H9 (cell line): ENCODE measurements at regions not wholly inside any gene's neighbourhood (a gene's known extent, or its start where the extent isn't known, plus 50 kb on each side); places are given as distances from the start of the nearest gene placed in this dataset.

ENCODE experiments used
- DNase-seq: peaks from one replicate; pipeline ENCODE4 v3.0.0-alpha.2; 2017
- H2AFZ ChIP-seq: one replicate; pipeline ENCODE4 v1.6.1; 2013; ENCODE audit warnings: mild to moderate bottlenecking, low read length, control low read depth, moderate library complexity
- H2AK5ac ChIP-seq: 2 replicates; pipeline ENCODE4 v1.6.1; 2013; ENCODE audit warnings: low read length, control low read depth, mixed read lengths; ENCODE audit not compliant: insufficient read length
- H2BK120ac ChIP-seq: one replicate; pipeline ENCODE4 v1.6.1; 2013; ENCODE audit warnings: low read depth, mild to moderate bottlenecking, low read length, control low read depth, inconsistent platforms; ENCODE audit not compliant: poor library complexity, severe bottlenecking
- H2BK12ac ChIP-seq: 2 replicates; pipeline ENCODE4 v1.6.1; 2013; ENCODE audit warnings: low read length, control low read depth, mixed read lengths, low read depth; ENCODE audit not compliant: insufficient read length
- H2BK15ac ChIP-seq: 2 replicates; pipeline ENCODE4 v1.6.1; 2013; ENCODE audit warnings: low read depth, low read length, control low read depth
- H2BK20ac ChIP-seq: one replicate; pipeline ENCODE4 v1.6.1; 2013; ENCODE audit warnings: low read depth, mild to moderate bottlenecking, low read length, control low read depth, inconsistent platforms; ENCODE audit not compliant: poor library complexity, severe bottlenecking
- H2BK5ac ChIP-seq: 2 replicates; pipeline ENCODE4 v1.6.1; 2013; ENCODE audit warnings: low read length, control low read depth, mixed read lengths; ENCODE audit not compliant: insufficient read length
- H3K14ac ChIP-seq: 2 replicates; pipeline ENCODE4 v1.6.1; 2013; ENCODE audit warnings: low read length, control low read depth; ENCODE audit not compliant: insufficient read depth
- H3K18ac ChIP-seq: 2 replicates; pipeline ENCODE4 v1.6.1; 2013; ENCODE audit warnings: low read depth, mild to moderate bottlenecking, mixed read lengths, low read length, control low read depth; ENCODE audit not compliant: insufficient read length
- H3K23ac ChIP-seq: 2 replicates; pipeline ENCODE4 v1.6.1; 2013; ENCODE audit warnings: low read length, control low read depth, mixed read lengths, low read depth; ENCODE audit not compliant: insufficient read length
- H3K23me2 ChIP-seq: 2 replicates; pipeline ENCODE4 v1.6.1; 2013; ENCODE audit warnings: low read depth, mild to moderate bottlenecking, mixed read lengths, low read length, control low read depth; ENCODE audit not compliant: insufficient read length, poor library complexity, severe bottlenecking
- H3K27ac ChIP-seq: 2 replicates; pipeline ENCODE4 v1.5.1; 2013; ENCODE audit warnings: low read length, control low read depth, mixed read lengths, low read depth; ENCODE audit not compliant: insufficient read length
- H3K27me3 ChIP-seq: 2 replicates; pipeline ENCODE4 v1.6.1; 2013; ENCODE audit warnings: low read length, control low read depth, inconsistent platforms; ENCODE audit not compliant: insufficient read depth
- H3K4ac ChIP-seq: 2 replicates; pipeline ENCODE4 v1.6.1; 2013; ENCODE audit warnings: low read depth, mild to moderate bottlenecking, control low read depth, inconsistent platforms, low read length, moderate library complexity
- H3K4me1 ChIP-seq: 2 replicates; pipeline ENCODE4 v1.6.1; 2013; ENCODE audit warnings: low read length, control low read depth, inconsistent platforms; ENCODE audit not compliant: insufficient read depth
- H3K4me2 ChIP-seq: 2 replicates; pipeline ENCODE4 v1.6.1; 2013; ENCODE audit warnings: low read length, control low read depth, mixed read lengths; ENCODE audit not compliant: insufficient read length, insufficient read depth
- H3K56ac ChIP-seq: 2 replicates; pipeline ENCODE4 v1.6.1; 2013; ENCODE audit warnings: low read depth, mild to moderate bottlenecking, mixed read lengths, low read length, control low read depth; ENCODE audit not compliant: insufficient read length
- H3K79me1 ChIP-seq: 2 replicates; pipeline ENCODE4 v1.6.1; 2013; ENCODE audit warnings: low read depth, mild to moderate bottlenecking, moderate library complexity, low read length, control low read depth, inconsistent platforms; ENCODE audit not compliant: insufficient read depth, poor library complexity, severe bottlenecking
- H3K79me2 ChIP-seq: 2 replicates; pipeline ENCODE4 v1.6.1; 2013; ENCODE audit warnings: low read length, control low read depth, inconsistent platforms; ENCODE audit not compliant: insufficient read depth
- H3K9ac ChIP-seq: 2 replicates; pipeline ENCODE4 v1.6.1; 2013; ENCODE audit warnings: low read length, control low read depth, mixed read lengths; ENCODE audit not compliant: insufficient read length; ENCODE audit errors: extremely low read depth
- H3K9me3 ChIP-seq: one replicate; pipeline ENCODE4 v1.6.1; 2013; ENCODE audit warnings: low read depth, low read length, inconsistent platforms; ENCODE audit not compliant: control insufficient read depth
- H3T11ph ChIP-seq: one replicate; pipeline ENCODE4 v1.6.1; 2013; ENCODE audit warnings: mild to moderate bottlenecking, low read length, control low read depth, inconsistent platforms
- H4K20me1 ChIP-seq: one replicate; pipeline ENCODE4 v1.6.1; 2013; ENCODE audit not compliant: control insufficient read depth, insufficient read length, insufficient read depth
- H4K5ac ChIP-seq: 2 replicates; pipeline ENCODE4 v1.6.1; 2013; ENCODE audit warnings: low read depth, mild to moderate bottlenecking, mixed read lengths, low read length, control low read depth; ENCODE audit not compliant: insufficient read length
- H4K8ac ChIP-seq: replicated peaks from 2 replicates; pipeline ENCODE4 v1.6.1; 2013; ENCODE audit warnings: low read length, control low read depth, mixed read lengths, low read depth; ENCODE audit not compliant: insufficient read length
- H4K91ac ChIP-seq: 2 replicates; pipeline ENCODE4 v1.6.1; 2013; ENCODE audit warnings: low read depth, mild to moderate bottlenecking, moderate library complexity, mixed read lengths, low read length, control low read depth; ENCODE audit not compliant: insufficient read length
- H3K27ac Mint-ChIP-seq, 3 experiments: 2 replicates in 2 of 3; 3 replicates in 1 of 3; pipeline ENCODE4 v1.8.0; 2020 to 2021; ENCODE audit warnings: mixed read lengths in 3 of 3, mild to moderate bottlenecking in 1 of 3, moderate library complexity in 1 of 3
- H3K27me3 Mint-ChIP-seq: 2 replicates; pipeline ENCODE4 v1.8.0; 2021; ENCODE audit warnings: low read depth, mild to moderate bottlenecking, moderate library complexity, mixed read lengths
- H3K36me3 Mint-ChIP-seq, 3 experiments: 2 replicates in 2 of 3; 3 replicates in 1 of 3; pipeline ENCODE4 v1.8.0; 2020 to 2021; ENCODE audit warnings: low read depth in 3 of 3, mixed read lengths in 3 of 3; ENCODE audit not compliant: insufficient read depth in 1 of 3
- H3K4me1 Mint-ChIP-seq, 2 experiments: 2 replicates each; pipeline ENCODE4 v1.8.0; 2020; ENCODE audit warnings: mixed read lengths in 2 of 2
- H3K4me3 Mint-ChIP-seq, 2 experiments: 2 replicates in 1 of 2; 3 replicates in 1 of 2; pipeline ENCODE4 v1.8.0; 2020 to 2021; ENCODE audit warnings: mild to moderate bottlenecking in 2 of 2, mixed read lengths in 2 of 2, moderate library complexity in 1 of 2
- H3K9me3 Mint-ChIP-seq, 2 experiments: 2 replicates in 1 of 2; 3 replicates in 1 of 2; pipeline ENCODE4 v1.8.0; 2020; ENCODE audit warnings: mild to moderate bottlenecking in 2 of 2, mixed read lengths in 2 of 2, moderate library complexity in 1 of 2
- WGBS: extraction: QIAGEN DNeasy Blood & Tissue Kit; methylation state at CpG from one replicate; pipeline ENCODE4 v1.1.7; 2013; ENCODE audit warnings: missing lambda C conversion rate, low lambda C conversion rate, mixed read lengths; ENCODE audit not compliant: insufficient read length; ENCODE audit errors: extremely low coverage; 5-methylcytosine and 5-hydroxymethylcytosine counted together
- TF ChIP-seq, protein P1 (sequence below): fragments of 200-600 bp; sonication (generic); conservative IDR thresholded peaks from 3 replicates; pipeline ENCODE4 v1.8.0; 2021; ENCODE audit warnings: antibody characterized with exemption, mild to moderate bottlenecking

DNA sequence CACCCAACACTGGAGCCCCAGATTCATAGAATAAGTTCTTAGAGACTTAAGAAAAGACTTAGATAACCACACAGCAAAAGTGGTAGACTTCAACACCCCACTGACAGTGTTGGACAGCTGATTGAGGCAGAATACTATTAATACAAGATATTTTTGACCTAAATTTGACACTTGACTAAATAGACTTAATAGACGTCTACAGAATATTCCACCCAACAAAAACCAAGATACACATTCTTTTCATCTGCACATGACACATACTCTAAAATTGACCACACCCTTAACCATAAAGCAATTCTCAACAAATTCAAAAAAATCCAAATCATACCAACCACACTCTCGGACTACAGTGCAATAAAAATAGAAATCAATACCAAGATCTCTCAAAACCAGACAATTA is 179.8 kb upstream of the TPM1 start:
- WGBS, result 100% methylated on average over 1 of the region's 2 CpGs
- Mint-ChIP-seq H3K4me3 (no peak overlapping the region), H3K4me1 (peaks cover 11 to 12% of the 10 kb centered on the region in 2 experiments), H3K27ac (no peak overlapping the region), H3K9me3 (peaks cover 14 to 16% of the 10 kb centered on the region in 2 experiments; a peak in 4 of 5 replicates), H3K36me3 (peaks cover 7 to 23% (median 9%) of the 10 kb centered on the region in 3 experiments; a peak in 4 of 7 replicates), H3K27me3 (peaks cover 3% of the 10 kb centered on the region)
- Histone ChIP-seq H4K8ac (no peak overlapping the region), H2BK120ac (no peak overlapping the region), H2AFZ (no peak overlapping the region), H3K27me3 (no peaks in the 10 kb centered on the region), H3K79me1 (no peaks in the 10 kb centered on the region), H3K27ac (no peak overlapping the region), H2BK5ac (no peak overlapping the region), H3K9me3 (no peaks in the 10 kb centered on the region), H4K20me1 (no peaks in the 10 kb centered on the region), H3K4me1 (no peaks in the 10 kb centered on the region), H3K4ac (no peak overlapping the region), H2BK20ac (no peak overlapping the region), H2BK15ac (no peak overlapping the region), H3K23ac (no peak overlapping the region), H3K4me2 (no peak overlapping the region), H4K91ac (no peak overlapping the region), H2BK12ac (no peak overlapping the region), H3K9ac (no peak overlapping the region), H3K56ac (no peak overlapping the region), H3K18ac (no peak overlapping the region), H3K23me2 (no peaks in the 10 kb centered on the region), H2AK5ac (no peak overlapping the region), H4K5ac (no peak overlapping the region), H3K79me2 (no peaks in the 10 kb centered on the region), H3K14ac (no peak overlapping the region), H3T11ph (no peak overlapping the region)
- DNase-seq, result no peak
- TF ChIP-seq, protein P1, sequence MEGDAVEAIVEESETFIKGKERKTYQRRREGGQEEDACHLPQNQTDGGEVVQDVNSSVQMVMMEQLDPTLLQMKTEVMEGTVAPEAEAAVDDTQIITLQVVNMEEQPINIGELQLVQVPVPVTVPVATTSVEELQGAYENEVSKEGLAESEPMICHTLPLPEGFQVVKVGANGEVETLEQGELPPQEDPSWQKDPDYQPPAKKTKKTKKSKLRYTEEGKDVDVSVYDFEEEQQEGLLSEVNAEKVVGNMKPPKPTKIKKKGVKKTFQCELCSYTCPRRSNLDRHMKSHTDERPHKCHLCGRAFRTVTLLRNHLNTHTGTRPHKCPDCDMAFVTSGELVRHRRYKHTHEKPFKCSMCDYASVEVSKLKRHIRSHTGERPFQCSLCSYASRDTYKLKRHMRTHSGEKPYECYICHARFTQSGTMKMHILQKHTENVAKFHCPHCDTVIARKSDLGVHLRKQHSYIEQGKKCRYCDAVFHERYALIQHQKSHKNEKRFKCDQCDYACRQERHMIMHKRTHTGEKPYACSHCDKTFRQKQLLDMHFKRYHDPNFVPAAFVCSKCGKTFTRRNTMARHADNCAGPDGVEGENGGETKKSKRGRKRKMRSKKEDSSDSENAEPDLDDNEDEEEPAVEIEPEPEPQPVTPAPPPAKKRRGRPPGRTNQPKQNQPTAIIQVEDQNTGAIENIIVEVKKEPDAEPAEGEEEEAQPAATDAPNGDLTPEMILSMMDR, result no peak
